ENCODE measurements at regions not wholly inside any gene's neighbourhood (a gene's known extent, or its start where the extent isn't known, plus 50 kb on each side); places are given as distances from the start of the nearest gene placed in this dataset.
A peak's percentile ranks its signal among the peaks of the same experiment; 100 is the strongest.
"Not testable (repeated sequence)": the region's sequence is repeated elsewhere in the genome, so short reads cannot be mapped to it uniquely, and the experiment has no call there.

DNA sequence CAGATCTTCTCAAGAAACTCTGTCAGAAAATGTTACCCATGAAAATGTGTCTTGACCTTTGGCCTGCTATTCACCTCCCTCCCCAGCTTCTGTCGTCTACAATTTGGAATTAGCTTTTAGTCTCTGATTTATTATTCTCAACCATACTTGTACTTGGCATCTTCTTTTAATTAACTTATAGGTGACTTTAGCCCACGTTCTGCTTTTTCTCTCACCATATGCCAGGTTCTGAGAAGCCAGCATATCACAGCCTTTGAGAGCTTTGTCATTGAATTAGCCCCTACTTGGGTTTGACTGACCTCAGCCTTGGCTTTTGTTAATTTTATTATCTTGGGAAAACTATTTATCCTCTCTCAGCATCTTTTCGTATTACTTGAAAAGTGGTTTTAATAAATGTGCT is 355.9 kb downstream of the OXSM start:
- no peak for DNase-seq

DNA sequence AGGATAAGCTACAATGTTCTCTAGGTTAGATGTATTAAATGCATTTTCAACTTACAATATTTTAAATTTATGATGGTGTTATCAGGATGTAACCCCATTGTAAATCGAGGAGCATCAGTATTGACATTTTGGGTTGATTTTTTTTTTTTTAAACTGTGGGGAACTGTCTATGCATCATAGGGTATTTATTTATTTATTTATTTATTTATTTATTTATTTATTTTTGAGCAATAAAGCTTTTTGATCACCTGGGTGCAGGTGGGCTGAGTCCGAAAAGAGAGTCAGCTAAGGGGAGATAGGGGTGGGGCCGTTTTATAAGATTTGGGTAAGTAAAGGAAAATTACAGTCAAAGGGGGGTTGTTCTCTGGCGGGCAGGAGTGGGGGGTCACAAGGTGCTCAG is 367.5 kb downstream of the OXSM start:
- not testable (repeated sequence) for DNase-seq

DNA sequence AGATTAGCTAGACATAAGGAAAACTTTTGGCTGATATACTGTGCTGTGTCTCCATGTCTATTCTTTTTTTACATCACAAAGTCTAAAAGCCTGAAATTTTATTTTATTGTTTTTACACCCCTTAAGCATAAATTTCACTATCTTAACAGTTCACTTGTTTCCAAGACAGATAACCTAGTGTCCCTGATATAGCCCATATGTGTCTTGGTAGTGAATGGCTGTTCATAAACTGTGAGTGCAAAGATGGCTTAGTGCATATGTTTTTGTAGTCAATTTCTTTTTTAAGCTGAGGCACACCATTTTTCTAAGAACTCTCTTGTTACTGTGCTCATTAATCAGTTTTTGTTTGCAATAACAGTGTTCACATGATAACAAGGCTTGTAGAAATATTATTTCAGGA is 381.1 kb downstream of the OXSM start:
- DNase-seq: no peak

DNA sequence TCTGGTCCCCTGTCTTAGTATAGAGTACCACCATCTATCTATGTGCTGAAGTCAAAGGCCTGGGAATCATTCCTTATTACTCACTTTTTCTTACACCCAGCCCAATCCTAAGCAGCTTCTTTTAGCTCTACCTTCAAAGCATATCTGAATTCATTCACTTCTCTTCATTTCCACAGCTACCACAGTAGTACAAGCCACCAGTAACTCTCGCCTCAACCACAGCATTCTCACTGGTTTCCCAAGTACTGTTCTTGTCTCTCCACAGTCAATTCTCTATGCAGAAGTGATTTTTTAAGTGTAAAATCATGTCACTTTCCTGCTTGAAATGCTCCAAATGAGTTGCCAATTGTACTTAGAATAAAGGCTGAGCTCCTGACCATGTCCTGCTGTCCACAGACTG is 401.7 kb downstream of the OXSM start:
- no peak for DNase-seq

DNA sequence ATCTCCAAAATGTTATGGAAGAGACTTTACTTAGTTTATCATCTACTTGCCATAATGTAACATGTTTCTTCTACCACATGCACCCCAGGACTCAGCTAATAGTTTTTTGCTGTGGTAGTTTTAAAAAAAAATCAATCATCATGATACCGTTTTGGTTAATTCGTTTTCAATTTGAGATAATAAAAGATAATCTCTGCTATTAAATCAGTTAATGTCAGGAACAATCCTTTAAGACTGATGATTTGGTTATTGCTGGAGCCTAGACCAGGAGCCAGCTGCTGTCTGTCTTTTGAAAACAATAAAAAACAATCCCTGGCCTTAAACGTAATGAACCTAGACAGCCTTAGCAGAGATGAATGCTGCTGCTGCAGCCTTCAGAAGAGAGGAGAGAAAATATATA is 403.7 kb downstream of the OXSM start:
- DNase-seq: no peak

DNA sequence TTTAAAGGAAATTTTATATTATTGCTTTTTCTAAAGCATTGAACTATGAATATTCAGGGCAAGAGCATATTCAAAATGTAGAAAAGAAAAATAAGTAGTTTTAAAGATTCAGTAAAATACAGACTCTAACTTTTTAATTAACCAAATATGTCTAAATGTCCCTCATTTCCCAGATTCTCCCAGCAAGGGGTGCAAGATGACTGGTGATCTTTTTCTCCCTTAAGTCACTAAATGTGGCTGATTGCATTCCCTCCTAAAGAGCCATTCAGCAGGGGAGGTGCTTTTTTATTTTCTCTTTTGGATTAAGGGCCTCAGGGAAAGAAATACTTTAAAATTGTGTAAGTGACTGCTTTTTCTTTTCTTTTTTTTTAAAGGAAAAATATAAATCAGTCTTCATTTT is 406.9 kb downstream of the OXSM start:
- DNase-seq: no peak

DNA sequence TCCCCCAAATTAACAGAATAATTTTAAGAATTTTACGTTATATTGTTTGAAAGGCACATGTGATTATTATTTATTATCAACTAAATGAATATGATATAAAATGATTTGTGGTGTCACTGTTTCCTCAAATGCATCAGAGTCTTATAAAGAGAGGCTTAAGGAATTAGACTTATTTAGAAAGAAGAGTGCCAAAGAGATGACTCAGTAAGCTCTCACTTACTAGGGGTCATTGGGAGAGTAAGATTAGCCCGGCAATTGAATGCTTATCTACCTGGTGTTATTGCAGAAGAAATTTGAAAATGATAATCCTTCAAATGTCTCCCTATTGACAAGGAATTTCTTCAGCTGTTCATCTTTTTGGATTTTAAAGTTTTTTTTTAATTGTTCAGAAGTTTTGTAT is 408.7 kb downstream of the OXSM start:
- DNase-seq: no peak

DNA sequence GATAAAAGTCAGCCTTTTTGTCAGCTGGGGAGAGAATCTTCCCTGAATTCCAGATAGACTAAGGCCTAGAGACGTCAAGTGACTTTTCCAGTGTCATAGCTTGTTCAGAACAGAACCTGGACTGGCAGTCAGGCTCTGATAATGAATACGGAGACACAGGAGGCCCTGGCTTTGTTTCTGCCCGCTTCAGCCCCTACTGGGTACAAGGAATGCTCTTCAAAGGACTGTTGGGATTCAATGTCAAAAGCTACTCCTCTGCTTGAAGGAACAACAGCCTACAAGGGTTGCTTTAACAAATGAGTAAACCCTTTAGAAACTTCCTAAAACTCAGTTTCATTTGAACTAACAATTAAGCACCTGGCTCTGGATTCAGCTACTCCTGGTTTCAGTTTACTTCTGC is 412.3 kb downstream of the OXSM start:
- DNase-seq: no peak

DNA sequence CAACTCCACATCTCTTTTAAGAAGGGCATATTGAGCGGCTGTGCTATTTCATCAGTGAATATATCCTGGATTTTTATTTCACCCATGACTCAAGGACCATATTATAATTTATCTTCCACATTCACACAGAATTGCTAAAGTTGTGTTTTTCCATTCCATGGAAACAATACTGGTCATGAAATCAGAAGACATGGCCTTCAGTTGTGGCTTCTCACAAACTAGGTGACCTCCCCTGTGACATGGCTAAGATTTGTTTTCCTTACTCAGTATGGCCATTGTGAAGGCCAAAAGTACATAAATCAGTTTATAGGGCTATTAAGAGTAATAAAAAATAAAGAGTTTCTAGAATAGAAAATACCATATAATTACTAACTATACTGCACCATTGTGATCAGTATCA is 415.6 kb downstream of the OXSM start:
- no peak for DNase-seq

DNA sequence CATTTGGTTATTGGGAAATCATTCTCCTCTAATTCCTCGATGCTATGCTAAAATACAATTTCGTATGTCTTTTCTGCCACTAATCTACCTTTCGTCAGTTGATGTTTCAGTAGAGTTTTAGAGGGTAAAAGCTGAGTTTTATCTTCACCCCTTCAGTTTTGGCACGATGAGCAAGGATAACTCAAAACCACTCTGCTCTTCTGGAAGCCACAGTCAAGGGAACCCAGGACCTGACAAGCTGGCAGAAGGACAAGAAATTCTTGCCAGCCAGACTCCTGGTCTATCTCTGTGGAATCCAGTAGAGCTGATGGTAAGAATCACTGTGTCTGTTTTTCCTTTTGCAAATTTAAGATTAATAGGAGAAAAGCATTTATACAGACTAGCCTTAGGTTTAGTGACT is 414.4 kb upstream of the LRRC3B start:
- DNase-seq: no peak

DNA sequence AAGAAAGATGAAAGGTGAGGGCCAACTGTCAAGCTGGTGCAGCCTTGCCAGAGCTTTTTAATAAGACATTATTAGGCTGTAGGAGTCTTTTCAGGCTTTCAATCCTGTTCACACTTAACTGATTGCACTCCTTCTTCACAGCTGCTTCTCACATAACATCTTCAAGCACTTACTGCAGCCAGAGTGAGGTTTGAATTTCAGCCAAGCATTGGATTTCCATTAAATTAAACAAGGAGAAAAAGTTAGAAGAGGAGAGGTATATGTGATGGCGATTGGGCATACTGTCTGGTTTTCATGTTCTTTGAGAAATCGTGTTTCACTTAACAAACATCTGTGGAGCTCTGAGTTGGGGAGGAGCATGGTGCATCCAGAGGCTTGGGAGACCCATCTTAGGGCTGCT is 392.8 kb upstream of the LRRC3B start:
- no peak for DNase-seq

DNA sequence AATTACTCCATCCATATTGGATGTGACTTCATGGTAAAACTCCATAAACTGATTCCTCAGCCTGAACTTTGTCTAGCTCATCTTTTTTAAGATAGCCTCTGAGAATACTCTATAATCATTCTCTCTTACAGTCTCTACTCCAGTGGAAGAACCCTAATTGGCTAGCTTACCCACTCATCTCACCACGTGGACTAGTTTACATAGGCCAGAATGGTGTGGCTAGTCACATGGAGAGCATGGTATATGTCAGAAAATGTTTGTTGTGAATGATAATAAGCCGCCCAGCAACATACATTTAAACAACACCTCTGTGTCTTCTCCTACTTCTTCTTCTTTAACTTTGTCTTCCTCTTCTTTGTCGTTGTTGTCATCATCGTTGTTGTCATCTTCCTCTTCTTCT is 389.2 kb upstream of the LRRC3B start:
- DNase-seq: no peak

DNA sequence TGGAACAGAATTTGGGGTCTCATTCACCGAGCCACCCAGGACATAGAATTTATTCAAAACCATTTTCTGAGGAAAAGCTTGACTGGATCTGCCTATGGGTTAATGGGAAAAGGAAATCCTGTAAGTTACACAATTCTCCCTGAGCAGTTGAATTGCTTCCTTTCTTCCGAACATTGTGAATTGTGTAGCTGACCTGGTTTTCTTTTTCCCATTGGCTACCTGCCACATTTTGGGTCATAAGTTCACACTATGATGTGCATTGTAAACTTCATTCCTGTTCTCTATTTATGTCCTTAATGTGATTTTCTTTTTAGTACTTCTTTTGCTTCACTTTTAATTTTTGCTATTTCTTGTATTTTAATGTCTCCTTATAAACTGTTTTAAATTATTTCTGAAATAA is 386.0 kb upstream of the LRRC3B start:
- DNase-seq: peak; percentile 71

DNA sequence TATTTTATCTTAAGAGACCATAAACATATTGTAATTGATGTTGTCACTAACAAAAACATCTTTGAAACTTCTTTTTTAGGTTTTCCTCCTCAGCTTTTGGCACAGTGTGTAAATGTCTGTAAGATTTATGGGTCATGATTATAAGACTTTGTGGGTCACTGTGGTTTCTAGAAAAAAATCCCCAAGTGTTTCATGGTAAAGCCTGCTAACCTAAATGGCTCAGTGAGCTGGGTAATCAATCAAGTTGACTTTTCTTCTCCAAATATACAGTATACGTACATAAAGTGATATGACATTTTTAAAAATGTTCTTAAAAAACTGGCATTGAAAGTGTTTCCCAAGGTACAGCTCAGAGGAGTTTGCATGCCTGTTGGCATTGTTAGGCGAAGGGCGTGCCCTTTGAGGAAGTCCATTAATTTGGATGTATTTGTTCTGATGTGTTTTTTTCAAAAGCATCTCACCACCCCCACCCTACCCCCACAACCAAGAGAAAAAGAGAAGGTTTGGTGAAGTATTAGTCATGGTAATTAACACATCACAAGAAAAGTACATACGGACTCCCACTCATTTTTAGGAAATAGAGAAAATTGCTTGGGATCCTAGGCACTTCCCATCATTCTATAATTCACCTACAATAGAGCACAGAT is 385.4 kb upstream of the LRRC3B start:
- DNase-seq: no peak

DNA sequence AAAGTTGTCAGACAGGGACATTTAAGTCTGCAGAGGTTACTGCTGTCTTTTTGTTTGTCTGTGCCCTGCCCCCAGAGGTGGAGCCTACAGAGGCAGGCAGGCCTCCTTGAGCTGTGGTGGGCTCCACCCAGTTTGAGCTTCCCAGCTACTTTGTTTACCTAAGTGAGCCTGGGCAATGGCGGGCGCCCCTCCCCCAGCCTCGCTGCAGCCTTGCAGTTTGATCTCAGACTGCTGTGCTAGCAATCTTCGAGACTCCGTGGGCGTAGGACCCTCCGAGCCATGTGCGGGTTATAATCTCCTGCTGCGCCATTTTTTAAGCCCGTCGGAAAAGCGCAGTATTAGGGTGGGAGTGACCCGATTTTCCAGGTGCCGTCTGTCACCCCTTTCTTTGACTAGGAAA is 378.0 kb upstream of the LRRC3B start:
- not testable (repeated sequence) for DNase-seq

DNA sequence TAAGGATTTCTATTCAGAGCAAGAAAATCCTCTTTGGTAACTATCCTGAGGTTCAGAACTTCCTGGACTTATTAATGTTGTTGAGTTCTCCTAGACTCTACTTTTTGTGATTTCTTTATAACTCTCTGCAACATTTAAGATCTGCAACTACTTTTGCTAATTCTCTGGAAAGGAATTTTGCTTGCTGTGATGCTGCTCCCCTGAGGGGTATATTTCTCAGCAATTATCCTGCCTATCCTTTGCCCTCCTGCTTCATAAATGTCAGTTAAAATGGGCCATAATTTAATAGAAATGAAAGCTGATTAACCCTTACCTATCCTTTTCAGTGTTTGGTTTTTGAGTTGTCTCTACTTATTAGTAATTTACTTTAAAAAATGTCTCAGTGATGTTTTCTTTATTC is 377.3 kb upstream of the LRRC3B start:
- DNase-seq: no peak

DNA sequence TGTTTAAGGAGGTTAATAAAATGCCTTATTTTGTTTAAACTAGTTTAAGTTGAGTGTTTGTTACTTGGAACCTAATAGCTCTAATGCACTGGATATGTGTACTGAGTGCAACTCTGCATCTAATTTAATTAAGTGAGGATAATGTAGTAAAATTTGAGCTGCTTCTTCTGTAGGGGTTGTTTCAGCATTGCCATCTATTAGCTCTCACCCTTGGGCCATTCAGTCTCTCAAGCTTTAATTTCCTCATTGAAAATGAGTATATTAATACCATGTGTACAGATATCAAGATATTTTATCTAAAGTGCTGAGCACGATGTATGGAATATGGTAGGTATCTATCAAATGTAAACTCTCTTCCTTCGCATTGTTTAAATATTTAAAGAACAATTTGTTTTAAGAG is 375.7 kb upstream of the LRRC3B start:
- DNase-seq: no peak

DNA sequence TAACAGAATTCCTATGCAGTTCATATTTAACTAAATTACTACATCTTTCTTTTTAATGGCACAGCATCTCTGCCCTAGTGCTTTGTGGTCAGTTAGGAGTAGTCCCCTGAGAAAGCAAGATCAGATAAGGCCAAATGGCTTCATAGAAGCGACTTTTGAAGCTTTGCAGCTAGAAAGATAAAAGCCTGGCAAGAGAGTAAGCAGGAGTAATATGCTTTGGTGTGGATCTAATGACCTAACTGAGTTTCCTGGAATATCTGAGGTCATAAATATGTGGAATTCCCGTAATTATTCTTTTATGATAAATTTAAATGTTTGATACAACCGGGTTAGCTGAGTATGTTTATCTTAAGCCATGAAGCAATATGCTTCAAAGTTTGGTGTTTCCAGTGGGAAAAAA is 374.9 kb upstream of the LRRC3B start:
- no peak for DNase-seq

DNA sequence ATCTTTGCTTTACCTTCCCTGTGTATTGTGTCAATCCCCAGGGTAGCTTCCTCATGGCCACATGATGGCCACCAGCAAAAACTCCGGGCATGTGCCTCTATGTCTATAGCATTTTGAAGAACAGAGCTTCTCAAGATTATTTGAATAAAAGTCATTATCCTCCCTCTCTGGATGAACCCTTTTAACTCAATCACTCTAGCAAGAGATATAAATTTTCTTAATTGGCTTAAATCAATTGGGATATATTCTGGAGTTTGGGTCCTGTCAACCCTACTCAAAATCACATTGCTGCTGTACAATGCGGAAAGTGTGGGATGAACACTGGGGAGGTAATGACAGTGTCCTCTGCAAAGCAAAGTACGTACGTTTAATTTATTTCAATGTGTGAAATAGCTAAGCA is 370.6 kb upstream of the LRRC3B start:
- DNase-seq: no peak

DNA sequence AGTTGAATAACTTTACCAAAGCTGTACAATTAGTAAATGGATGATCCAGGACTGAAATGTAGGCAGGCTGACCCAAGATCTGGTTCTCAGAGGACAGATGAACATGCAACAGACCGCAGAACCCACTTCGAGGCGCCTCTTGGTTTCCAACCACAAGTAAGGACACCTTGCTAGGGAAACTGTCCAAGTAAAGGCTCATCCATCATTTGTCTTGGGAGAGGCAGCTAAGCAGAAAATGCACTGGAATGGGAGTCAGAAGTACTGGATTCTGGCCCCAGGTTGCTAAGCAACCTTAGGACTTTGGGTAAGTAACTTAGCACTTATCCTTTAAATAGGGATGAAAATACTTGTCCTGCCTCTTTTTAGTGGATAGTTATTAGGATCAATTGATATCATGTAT is 366.3 kb upstream of the LRRC3B start:
- no peak for DNase-seq

DNA sequence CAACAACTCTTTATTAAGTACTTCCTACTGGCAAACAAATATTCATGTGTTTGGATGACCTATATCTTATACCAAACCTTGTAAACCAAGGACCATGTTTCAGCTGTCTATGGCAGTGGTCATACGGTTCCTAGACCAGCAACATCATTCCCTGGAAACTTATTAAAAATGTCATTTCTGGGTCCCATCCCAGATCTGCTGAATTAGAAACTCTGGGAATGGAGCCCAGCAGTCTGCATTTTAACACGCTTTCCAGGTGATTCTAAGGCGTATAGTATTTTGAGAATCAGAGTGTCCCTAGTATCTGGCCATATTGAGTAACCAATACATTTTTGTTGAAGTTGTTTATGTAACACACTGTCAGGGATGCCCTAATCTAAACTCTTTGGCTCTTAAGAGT is 363.4 kb upstream of the LRRC3B start:
- peak; percentile 48 for DNase-seq

DNA sequence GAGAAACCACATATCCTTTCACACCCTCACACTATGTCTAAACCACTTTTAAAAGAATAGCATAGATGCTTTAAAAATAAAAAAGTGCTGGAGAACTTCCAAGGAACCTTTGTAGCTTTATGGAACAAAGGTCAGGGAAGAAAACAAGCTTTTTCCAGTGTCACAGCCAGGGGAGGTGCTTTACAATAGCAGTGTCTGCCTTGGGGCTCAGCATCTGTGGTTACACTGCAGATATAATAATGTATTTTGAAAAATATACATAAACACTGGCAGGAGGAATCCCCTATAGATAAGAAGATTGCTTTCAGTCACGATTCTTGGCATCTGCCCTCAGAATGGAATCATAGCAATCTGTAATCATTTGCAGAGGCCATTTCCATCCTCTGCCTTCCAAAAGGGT is 362.4 kb upstream of the LRRC3B start:
- DNase-seq: peak; percentile 86

DNA sequence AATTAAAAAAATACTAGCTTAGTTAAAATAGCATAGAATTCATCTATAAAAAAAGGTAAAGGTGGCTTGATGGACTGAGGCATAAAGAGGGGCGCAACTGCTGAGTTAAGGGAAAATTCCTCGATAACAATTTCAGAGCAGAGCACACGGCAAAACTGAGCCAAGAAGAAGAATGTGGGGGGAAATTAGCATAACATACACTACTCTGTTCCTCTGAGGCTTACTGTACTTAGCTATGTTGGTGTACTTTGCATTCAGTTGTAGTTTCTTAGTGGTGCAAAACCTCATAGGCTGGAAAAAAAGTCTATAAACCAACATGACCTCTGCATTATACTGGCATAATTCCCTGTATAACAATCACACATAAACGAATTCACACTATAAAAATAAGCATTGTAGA is 357.9 kb upstream of the LRRC3B start:
- no peak for DNase-seq

DNA sequence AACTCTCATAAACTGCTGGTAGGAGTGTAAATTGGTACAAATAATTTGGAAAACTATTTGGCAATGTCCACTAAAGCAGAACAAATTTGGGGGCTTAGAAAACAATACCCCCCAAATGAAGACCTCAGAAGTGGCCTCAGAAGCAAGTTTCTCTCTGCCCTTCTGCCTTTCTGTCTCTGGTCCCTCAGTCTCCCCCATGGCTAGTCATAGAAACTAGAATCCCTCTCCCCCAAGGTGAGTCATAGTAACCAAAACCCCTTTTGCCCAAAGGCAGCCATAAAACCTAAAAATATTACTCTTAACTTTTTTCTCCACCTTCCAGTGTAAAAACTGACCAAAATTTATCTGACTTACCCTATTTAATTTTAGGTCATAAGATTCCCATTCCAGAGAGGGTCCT is 350.7 kb upstream of the LRRC3B start:
- no peak for DNase-seq

DNA sequence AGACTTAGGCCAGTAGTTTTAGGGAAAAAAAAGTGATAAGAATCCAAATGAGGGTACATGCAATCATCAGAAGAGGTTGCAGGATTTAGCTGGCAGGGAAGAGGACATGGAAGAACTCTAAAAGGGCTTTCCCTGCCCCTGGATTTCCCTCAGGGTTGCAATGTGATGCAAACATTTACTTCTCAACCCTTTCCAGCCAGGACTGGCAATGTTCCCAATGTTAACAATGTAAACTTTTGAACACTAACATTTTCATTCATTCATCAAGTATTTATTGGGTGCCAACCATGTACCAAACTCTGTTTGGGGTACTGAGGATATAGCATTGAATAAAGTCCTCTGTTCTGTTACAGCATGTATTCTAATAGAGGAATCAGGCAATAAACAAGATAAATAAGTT is 349.4 kb upstream of the LRRC3B start:
- no peak for DNase-seq
